Naive B cell (primary cell): ENCODE measurements at regions not wholly inside any gene's neighbourhood (a gene's known extent, or its start where the extent isn't known, plus 50 kb on each side); places are given as distances from the start of the nearest gene placed in this dataset.
"Not testable (repeated sequence)": the region's sequence is repeated elsewhere in the genome, so short reads cannot be mapped to it uniquely, and the experiment has no call there.

Experiments
- ATAC-seq, 2 donors: fragments of 150-1000 bp; cut with Tn5 transposase; 2 replicates each; pipeline ENCODE4 v1.10.0; 2021; ENCODE audit warnings: low read depth in 2 of 2, mild to moderate bottlenecking in 2 of 2, moderate library complexity in 2 of 2
- DNase-seq: peaks from one replicate; pipeline ENCODE4 v3.0.0; 2022
- H3K27ac Mint-ChIP-seq, 6 donors: one replicate each; pipeline ENCODE4 v1.8.0; 2020 to 2022; ENCODE audit warnings: mild to moderate bottlenecking in 6 of 6, mixed read lengths in 6 of 6, moderate library complexity in 5 of 6, inconsistent platforms in 2 of 6
- H3K27me3 Mint-ChIP-seq, 3 donors: one replicate each; pipeline ENCODE4 v1.8.0; 2021 to 2022; ENCODE audit warnings: mixed read lengths in 3 of 3, mild to moderate bottlenecking in 1 of 3
- H3K36me3 Mint-ChIP-seq, 2 donors: one replicate each; pipeline ENCODE4 v1.8.0; 2020 to 2022; ENCODE audit warnings: mixed read lengths in 2 of 2, inconsistent platforms in 1 of 2, mild to moderate bottlenecking in 1 of 2
- H3K4me1 Mint-ChIP-seq, 3 donors: one replicate each; pipeline ENCODE4 v1.8.0; 2020 to 2022; ENCODE audit warnings: mixed read lengths in 3 of 3, inconsistent platforms in 1 of 3, mild to moderate bottlenecking in 1 of 3, moderate library complexity in 1 of 3
- H3K4me3 Mint-ChIP-seq, 8 donors: one replicate each; pipeline ENCODE4 v1.8.0; 2020 to 2022; ENCODE audit warnings: mild to moderate bottlenecking in 8 of 8, mixed read lengths in 8 of 8, moderate library complexity in 8 of 8, inconsistent platforms in 2 of 8
- H3K9me3 Mint-ChIP-seq, 7 donors: one replicate each; pipeline ENCODE4 v1.8.0; 2020 to 2022; ENCODE audit warnings: mixed read lengths in 7 of 7, mild to moderate bottlenecking in 5 of 7, inconsistent platforms in 2 of 7, moderate library complexity in 1 of 7

GRCh38 chr1:29683472-29683871 lies 447.1 kb downstream of the PTPRU start:
- no peak for DNase-seq
- Mint-ChIP-seq H3K27ac (no peak overlapping the region), H3K27me3 (peaks cover 10 to 21% (median 11%) of the 10 kb centered on the region in 3 donors), H3K4me3 (no peak overlapping the region), H3K4me1 (peaks cover 0 to 5% (median 0%) of the 10 kb centered on the region in 3 donors), H3K9me3 (no peaks in the 10 kb centered on the region), H3K36me3 (no peaks in the 10 kb centered on the region)
- no peak for ATAC-seq

GRCh38 chr1:29682919-29683295 lies 446.6 kb downstream of the PTPRU start:
- Mint-ChIP-seq H3K27me3 (peaks cover 5 to 23% (median 11%) of the 10 kb centered on the region in 3 donors), H3K27ac (no peak overlapping the region), H3K36me3 (no peaks in the 10 kb centered on the region), H3K4me1 (peaks cover 0 to 5% (median 0%) of the 10 kb centered on the region in 3 donors), H3K4me3 (no peak overlapping the region), H3K9me3 (no peaks in the 10 kb centered on the region)
- DNase-seq (no peak), ATAC-seq (no peak)

GRCh38 chr1:29682171-29682918 lies 446.0 kb downstream of the PTPRU start:
- Mint-ChIP-seq H3K4me3 (no peak overlapping the region), H3K9me3 (no peaks in the 10 kb centered on the region), H3K4me1 (peaks cover 0 to 5% (median 0%) of the 10 kb centered on the region in 3 donors), H3K36me3 (no peaks in the 10 kb centered on the region), H3K27me3 (peaks cover 2 to 29% (median 11%) of the 10 kb centered on the region in 3 donors), H3K27ac (no peak overlapping the region)
- ATAC-seq (no peak), DNase-seq (no peak)

DNA sequence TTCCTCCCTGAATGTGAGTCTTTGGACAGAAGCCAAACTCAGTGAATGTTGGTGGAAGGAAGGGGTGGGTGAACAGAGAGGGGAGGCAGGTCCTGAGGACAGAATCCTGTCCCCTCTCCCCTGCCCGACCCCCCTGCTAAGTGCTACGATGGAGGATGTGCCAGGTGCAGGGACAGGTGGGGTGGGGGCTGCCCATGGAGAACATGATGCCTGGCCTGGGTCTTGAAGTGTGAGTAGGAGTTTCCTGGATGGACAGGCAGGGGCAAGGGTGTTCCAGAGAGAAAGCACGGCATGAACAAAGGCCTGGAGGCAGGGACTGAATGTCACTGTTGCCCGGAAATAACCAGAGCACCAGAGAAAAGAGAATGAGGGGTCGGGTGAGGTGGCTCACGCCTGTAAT lies 445.1 kb downstream of the PTPRU start:
- H3K4me3 Mint-ChIP-seq, H3K4me1 Mint-ChIP-seq, H3K9me3 Mint-ChIP-seq, H3K36me3 Mint-ChIP-seq, ATAC-seq, DNase-seq, H3K27ac Mint-ChIP-seq: not testable (repeated sequence)
- peaks cover 0 to 31% (median 11%) of the 10 kb centered on the region in 3 donors for H3K27me3 Mint-ChIP-seq

DNA sequence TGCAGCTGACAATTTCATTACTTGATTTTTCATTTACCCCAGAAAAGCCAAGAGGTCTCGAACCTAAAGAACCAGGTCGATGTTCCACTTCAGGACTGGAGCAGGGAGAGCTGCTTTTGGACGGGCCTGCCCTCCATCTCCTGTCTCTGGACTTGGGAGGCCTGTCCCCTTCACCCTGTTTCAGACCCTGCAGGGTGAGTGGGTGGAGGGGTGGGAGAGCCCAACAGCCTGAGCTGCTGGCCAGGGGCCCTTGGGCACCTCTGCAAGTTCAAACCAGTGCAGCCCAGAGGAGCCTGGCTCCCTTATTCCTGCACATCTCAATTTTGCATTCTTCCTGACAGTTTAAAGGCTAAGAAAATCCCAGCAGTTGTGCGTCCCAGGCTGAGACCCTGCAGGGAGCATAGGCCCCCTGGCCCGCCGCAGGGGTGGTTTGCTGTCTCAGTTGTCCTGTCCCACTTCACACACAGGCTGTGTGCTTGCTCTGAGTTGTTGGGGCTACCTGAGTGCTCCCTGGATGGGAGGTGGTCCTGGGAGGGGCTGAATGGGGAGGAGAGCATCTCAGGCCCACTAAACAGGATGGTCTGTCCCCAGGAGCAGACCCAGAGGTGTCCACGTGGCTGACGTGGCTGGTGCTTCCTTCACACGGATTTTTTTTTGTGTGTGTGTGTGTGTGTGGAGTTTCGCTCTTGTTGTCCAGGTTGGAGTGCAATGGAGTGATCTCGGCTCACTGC lies 443.7 kb downstream of the PTPRU start:
- DNase-seq (no peak), ATAC-seq (no peak)
- H3K4me3 Mint-ChIP-seq = no peak overlapping the region
- no peak overlapping the region for H3K27ac Mint-ChIP-seq
- H3K27me3 Mint-ChIP-seq = peaks cover 0 to 21% (median 0%) of the 10 kb centered on the region in 3 donors
- peaks cover 0 to 2% (median 0%) of the 10 kb centered on the region in 7 donors for H3K9me3 Mint-ChIP-seq
- H3K36me3 Mint-ChIP-seq = no peaks in the 10 kb centered on the region
- no peaks in the 10 kb centered on the region for H3K4me1 Mint-ChIP-seq

DNA sequence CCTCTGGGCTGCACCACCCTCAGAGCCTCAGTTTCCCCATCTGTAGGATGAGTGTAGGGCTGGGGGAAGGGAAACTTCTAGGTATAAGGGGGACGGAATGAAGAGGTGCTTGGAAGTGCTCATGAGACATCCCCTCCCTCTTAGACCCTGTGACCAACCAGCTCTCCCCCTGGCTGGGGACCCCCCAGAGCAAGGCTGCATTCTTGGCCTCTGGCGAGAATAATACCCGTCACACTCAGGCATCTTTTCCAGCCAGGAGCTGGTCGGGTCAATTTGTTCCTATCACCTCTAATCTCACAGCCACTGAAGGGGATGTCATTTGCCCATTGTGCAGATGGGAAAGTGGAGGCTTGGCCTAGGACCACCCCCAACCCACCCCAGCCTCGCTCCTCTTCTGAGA lies 443.0 kb downstream of the PTPRU start:
- Mint-ChIP-seq H3K36me3 (no peaks in the 10 kb centered on the region), H3K27me3 (peaks cover 0 to 17% (median 0%) of the 10 kb centered on the region in 3 donors), H3K4me3 (no peak overlapping the region), H3K27ac (no peak overlapping the region), H3K9me3 (peaks cover 0 to 3% (median 0%) of the 10 kb centered on the region in 7 donors), H3K4me1 (no peaks in the 10 kb centered on the region)
- no peak for ATAC-seq
- DNase-seq = no peak

DNA sequence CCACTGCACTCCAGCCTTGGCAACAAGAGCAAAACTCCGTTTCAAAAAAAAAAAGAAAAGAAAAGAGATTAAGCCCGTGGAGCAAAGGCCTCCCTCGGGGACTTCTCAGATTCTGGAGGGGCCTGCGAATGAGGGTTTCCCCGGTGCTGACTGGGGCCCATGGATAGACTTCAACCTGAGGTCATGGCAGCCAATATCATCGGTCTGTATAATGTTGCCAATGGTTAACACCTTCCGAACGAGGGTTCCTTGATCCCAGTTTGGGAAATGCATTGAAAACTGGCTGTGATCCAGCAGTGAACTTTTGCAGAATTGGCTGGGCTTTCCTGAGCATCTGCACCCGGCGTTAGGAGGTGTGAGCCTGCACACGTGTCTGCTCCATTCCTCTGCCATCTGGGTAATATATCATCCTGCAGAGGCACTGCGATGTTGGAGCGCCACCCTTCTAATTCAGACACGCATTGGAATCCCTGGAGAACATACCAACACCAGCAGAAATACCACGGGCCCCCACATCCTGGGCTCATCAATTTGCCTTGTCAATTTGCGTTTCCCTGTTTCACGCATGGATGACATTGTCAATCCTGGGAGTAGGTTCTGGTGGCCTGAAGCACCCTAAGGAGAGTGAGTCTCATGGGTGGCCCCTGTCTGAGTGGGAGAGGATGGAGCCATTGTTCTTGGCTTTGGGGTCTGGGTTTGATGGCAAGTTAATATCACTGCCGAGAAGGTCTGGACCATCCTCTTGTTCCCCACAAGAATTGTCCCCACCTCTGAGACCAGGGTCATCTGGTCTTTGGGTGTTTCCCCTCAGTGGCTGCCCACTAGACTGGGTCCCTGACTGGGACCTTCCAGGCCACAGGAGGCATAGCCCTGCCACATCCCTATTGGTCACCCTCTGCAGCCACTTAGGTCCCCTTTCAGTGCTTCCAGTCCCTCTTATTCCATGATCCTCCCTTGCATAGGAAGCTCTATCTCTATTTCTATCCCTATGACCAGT lies 441.0 kb downstream of the PTPRU start:
- H3K36me3 Mint-ChIP-seq = no peaks in the 10 kb centered on the region
- no peaks in the 10 kb centered on the region for H3K4me1 Mint-ChIP-seq
- H3K27me3 Mint-ChIP-seq = peaks cover 0 to 17% (median 0%) of the 10 kb centered on the region in 3 donors
- DNase-seq (no peak), ATAC-seq (no peak)
- peaks cover 0 to 3% (median 0%) of the 10 kb centered on the region in 7 donors for H3K9me3 Mint-ChIP-seq
- H3K27ac Mint-ChIP-seq = no peak overlapping the region
- H3K4me3 Mint-ChIP-seq = peak overlapping the region in 1 of 8 donors; percentile 69

DNA sequence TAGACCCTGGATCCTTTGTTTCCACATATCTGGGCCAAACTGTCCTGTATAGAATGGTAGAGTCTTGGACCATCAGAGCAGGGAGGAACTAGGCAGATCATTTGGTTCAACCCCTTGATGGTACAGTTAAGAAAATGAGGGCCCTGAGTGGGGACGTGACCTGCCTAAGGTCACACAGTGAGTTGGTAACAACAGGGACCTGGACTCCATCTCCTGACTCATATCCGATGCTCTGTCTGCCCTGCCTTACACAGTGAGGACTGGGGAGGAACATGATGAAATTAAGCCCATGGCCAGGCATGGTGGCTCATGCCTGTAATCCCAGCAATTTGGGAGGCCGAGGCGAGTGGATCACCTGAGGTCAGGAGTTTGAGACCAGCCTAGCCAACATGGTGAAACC lies 440.2 kb downstream of the PTPRU start:
- Mint-ChIP-seq H3K27me3 (peaks cover 0 to 16% (median 0%) of the 10 kb centered on the region in 3 donors), H3K36me3 (no peaks in the 10 kb centered on the region), H3K4me1 (no peaks in the 10 kb centered on the region), H3K9me3 (peaks cover 0 to 3% (median 0%) of the 10 kb centered on the region in 7 donors), H3K4me3 (peak overlapping the region in 1 of 8 donors; percentile 32), H3K27ac (no peak overlapping the region)
- no peak for ATAC-seq
- no peak for DNase-seq

- peaks cover 0 to 3% (median 0%) of the 10 kb centered on the region in 7 donors for H3K9me3 Mint-ChIP-seq
- peaks cover 0 to 10% (median 0%) of the 10 kb centered on the region in 3 donors for H3K27me3 Mint-ChIP-seq
- H3K4me3 Mint-ChIP-seq = no peak overlapping the region
- no peak for DNase-seq
- H3K27ac Mint-ChIP-seq = no peak overlapping the region
- no peaks in the 10 kb centered on the region for H3K36me3 Mint-ChIP-seq
- no peaks in the 10 kb centered on the region for H3K4me1 Mint-ChIP-seq
- ATAC-seq = no peak
These were observed 439.4 kb downstream of the PTPRU start for GRCh38 chr1:29675481-29676263.

- Mint-ChIP-seq H3K36me3 (no peaks in the 10 kb centered on the region), H3K4me1 (no peaks in the 10 kb centered on the region)
These were observed 438.5 kb downstream of the PTPRU start for GRCh38 chr1:29674627-29675326.

DNA sequence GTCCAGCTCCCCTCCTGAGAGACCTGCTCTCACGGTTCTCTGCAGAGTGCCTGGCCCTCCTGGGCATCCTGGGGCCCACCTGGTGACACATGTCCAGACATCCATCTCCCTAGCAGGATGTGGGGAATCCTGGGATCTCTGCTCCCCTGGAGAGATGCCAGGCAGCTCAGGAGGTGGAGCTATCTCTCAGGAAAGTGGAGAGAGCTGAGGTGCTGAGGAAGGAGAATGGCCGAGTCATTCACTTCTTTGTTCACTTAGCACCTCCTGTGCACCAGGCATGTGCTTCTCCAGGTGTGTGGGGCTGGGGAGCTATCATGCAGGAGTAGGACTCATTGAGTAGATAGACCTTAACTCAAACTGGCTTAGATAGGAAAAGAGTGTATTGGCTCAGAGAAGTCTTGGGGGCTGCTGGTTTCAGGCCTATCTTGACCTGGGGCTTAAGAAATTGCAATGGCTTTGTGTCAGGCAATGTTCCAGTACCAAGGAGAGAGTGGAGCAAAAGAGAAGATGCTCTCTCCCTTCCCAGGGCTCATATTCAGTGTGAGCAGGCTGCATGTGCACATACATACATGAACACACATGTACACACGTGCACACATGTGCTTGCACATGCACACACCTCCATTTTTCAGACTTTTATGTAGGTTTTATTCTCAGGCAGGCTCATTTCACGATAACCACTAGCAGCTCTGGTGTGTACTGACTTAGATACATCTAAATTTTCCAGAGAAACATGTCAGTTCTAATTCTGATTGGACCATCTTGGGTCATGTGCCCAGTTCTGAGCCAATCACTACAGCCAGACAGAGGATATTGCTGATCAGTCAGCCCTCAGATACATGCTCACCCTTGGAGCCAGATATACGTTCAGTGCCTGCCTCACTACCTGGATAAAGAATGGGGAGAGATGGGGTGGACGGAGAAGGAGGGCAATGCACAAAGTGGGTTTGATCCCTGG lies 437.6 kb downstream of the PTPRU start:
- Mint-ChIP-seq H3K36me3 (no peaks in the 10 kb centered on the region), H3K4me3 (no peak overlapping the region), H3K9me3 (peaks cover 0 to 3% (median 0%) of the 10 kb centered on the region in 7 donors), H3K27me3 (peaks cover 2 to 25% (median 8%) of the 10 kb centered on the region in 3 donors), H3K4me1 (no peaks in the 10 kb centered on the region), H3K27ac (no peak overlapping the region)
- no peak for DNase-seq
- no peak for ATAC-seq

More at GRCh38 chr1:29674627-29675326, 438.5 kb downstream of the PTPRU start:
- H3K9me3 Mint-ChIP-seq = peaks cover 0 to 3% (median 0%) of the 10 kb centered on the region in 7 donors
- peaks cover 0 to 17% (median 8%) of the 10 kb centered on the region in 3 donors for H3K27me3 Mint-ChIP-seq
- H3K27ac Mint-ChIP-seq = no peak overlapping the region
- no peak overlapping the region for H3K4me3 Mint-ChIP-seq
- DNase-seq (no peak), ATAC-seq (no peak)
